SKM-1 treated with dmso at 0.1 percent for 144 hours (cell line): ENCODE measurements at regions not wholly inside any gene's neighbourhood (a gene's known extent, or its start where the extent isn't known, plus 50 kb on each side); places are given as distances from the start of the nearest gene placed in this dataset.

Experiments used
- DNase-seq: peaks from one replicate; lab custom pipeline; 2025; ENCODE audit not compliant: unreplicated experiment; lab: John Stamatoyannopoulos, UW

DNA sequence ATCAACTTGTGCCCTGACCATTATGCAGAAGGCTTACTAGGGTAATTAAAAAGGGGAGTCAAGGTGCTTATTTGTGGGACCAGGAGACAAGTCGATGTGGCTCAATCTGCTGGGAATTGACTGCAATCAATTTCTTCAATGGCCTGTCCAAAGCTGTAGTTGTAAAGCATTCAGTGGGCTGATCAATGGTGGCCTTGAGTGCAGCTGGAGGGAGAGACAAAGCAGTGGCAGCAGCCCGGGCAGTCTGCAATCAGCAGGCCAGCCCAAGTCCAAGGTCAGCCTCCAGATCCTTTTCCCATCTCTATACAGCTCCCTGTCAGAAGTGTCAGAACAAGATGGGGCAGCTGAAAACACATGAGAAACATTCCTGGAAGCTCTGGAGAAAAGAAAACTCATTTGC, 51.0 kb upstream of the BRINP1 start:
- no peak for DNase-seq
